ENCODE measurements at regions not wholly inside any gene's neighbourhood (a gene's known extent, or its start where the extent isn't known, plus 50 kb on each side); places are given as distances from the start of the nearest gene placed in this dataset.

- intact Hi-C loops (cut with micrococcal nuclease): no loop called here
Observed at GRCh38 chr6:140627002-140627401, 1252.6 kb upstream of the CITED2 start.

- intact Hi-C loops (cut with micrococcal nuclease): no loop called here
Observed at GRCh38 chr6:140623498-140623897, 1249.0 kb upstream of the CITED2 start.

DNA sequence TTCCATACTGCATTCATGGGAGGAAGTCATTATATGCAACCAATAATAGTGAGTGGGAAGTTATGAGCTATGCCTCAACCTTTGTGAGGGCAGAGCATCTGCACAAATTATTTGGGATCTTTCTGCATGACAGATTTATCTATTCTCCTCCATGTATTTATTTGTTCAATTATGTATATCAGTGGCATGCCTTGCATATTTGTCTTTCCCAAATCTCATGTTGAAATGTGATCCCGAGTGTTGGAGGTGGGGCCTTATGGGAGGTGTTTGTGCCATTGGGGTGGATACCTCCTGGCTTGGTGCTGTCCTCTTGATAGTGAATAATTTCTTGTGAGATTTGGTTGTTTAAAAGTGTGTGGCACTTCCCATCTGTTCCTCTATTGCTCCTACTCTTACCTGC is 1246.0 kb upstream of the CITED2 start:
- intact Hi-C loops (cut with micrococcal nuclease): no loop called here

- intact Hi-C loops (cut with micrococcal nuclease): no loop called here
Observed at GRCh38 chr6:140609956-140610355, 1235.5 kb upstream of the CITED2 start.

- intact Hi-C loops (cut with micrococcal nuclease): no loop called here
Observed at GRCh38 chr6:140609321-140609720, 1234.9 kb upstream of the CITED2 start.

GRCh38 chr6:140604786-140605185 is 1230.3 kb upstream of the CITED2 start:
- intact Hi-C loops (cut with micrococcal nuclease): no loop called here

DNA sequence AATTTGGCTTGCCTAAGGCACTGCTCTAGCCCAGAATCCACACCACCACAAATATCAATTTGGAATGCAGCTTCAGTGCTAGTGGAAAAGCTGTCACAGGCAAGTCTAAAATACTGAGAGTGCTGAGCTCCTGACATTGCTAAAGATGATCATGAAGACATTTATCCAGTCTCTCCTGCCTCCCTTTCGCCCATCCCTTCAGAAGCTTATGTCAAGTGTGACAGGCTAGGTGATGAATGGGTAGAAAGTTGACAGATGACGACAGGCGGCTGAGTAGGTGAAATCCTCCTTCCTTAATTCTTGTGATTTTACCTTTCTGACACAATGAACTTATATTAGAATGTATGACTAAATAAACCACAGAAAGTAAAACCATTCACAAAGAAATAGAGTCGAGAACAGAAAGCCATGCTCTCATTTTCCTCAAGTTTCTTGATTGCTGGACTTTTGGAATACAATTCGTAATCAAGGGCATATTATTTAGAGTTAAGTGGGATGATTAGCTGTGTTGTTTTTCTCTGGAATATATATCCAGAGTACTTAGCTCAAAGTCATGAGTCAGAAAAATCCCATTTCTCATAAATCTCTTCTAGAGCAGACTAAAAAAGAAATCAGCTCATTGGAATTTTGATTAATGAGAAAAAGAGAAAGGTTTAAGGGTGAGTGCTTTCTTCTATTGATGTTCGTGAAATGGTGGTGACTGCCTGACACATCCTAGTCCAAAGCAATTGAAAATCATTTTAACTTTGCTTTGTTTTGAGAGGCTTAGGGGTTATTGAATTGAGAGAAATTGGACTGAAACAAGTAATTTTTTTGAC is 1228.2 kb upstream of the CITED2 start:
- intact Hi-C loops (cut with micrococcal nuclease): no loop called here

DNA sequence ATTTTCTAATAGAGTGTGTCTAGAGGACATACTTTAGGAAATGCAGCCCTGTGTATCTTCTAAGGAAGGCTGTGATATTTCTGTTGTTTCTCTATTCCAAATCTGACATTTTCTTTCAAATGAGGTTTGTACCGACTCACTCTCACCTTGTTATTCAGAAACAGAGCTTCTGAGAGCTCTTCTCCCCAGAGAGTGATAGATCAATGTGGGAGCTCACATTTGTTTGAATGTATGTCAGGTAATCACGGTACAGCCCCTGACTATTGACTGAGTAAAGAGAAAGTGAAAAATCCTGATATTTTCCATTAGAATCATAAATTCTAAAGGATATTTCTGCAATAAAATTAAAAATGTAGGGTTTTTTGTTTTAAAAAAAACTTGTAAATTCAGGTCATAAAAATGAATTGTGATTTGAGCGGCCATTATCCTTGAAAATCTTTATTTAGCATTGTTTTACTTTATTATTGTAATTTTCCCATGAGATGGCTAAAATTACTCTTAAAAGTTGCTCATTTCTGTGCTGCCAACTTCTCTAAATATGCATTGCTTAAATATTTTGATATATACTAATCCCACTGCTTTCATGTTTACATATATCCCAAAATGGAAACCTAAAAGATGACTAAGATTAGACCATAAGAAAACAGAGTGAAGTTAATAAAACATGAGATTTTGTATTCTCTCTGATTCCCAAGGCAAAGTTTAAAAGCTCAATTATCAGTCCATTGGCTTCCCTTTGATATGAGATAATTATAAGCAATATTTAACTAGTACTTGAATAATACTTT is 1226.8 kb upstream of the CITED2 start:
- intact Hi-C loops (cut with micrococcal nuclease): no loop called here

DNA sequence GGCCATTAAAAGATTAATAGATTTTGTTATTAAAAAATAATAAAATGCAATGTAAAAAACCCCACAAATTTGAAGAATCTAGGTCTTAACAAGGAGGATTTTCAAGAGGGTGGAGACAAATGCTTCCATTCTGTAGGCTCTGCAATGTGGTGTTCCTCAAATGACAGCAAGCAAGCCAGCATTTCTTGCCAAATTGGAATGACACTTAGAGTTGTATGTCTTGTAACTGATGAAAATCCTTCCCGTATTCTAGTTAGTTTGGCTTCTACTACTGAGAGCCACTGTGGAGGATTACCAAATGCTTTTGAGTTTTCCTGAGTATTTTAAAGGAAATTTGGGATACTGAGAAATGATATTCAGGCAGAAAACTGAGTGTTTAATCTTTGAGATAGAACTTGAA is 1225.5 kb upstream of the CITED2 start:
- intact Hi-C loops (cut with micrococcal nuclease): no loop called here

- intact Hi-C loops (cut with micrococcal nuclease): no loop called here
Observed at GRCh38 chr6:140597181-140597580, 1222.7 kb upstream of the CITED2 start.

- intact Hi-C loops (cut with micrococcal nuclease): no loop called here
Observed at GRCh38 chr6:140594806-140595128, 1220.3 kb upstream of the CITED2 start.

GRCh38 chr6:140592877-140593276 is 1218.4 kb upstream of the CITED2 start:
- intact Hi-C loops (cut with micrococcal nuclease): no loop called here

- intact Hi-C loops (cut with micrococcal nuclease): no loop called here
Observed at GRCh38 chr6:140590641-140591040, 1216.2 kb upstream of the CITED2 start.

DNA sequence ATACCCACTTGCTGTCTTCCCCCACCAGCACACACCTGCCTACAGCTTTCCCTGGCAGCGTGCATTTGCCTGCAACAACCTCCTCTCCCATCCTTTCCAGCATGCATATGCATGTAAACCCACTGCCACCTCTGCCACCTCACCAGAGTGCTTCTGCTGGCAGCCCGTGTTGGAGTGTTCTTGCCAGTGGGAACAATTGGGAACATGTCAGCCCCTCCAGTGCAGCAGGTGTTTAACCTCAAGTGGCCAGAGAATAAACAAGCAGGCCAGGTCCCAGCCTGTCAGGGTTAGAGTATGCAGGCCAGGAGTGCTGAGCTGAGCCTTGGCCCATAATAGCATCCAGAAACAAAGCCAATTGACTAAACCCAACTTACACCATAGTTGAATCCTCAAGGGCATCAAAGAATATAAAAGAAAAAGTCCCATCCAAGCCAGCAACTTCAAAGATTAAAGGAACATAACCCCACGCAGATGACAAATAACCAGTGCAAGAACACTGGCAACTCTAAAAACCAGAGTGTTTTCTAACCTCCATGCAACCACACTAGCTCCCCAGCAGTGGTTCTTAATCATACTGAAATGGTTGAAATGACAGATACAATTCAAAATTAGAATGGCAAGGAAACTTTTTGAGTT is 1212.1 kb upstream of the CITED2 start:
- intact Hi-C loops (cut with micrococcal nuclease): loop anchor here (5.0 to 10.0 kb wide), 3 partner anchors 221 to 1808 kb away; no protein-coding TSS in a partner anchor

GRCh38 chr6:140581601-140582000 is 1207.2 kb upstream of the CITED2 start:
- intact Hi-C loops (cut with micrococcal nuclease): loop anchor here (5.0 to 10.0 kb wide), 3 partner anchors 903 to 1813 kb away; partner anchors contain the start of gene CITED2

- intact Hi-C loops (cut with micrococcal nuclease): loop anchor here (5.0 to 10.0 kb wide), 3 partner anchors 905 to 1815 kb away; partner anchors contain the start of gene CITED2
Observed at GRCh38 chr6:140579918-140580317, 1205.5 kb upstream of the CITED2 start.

DNA sequence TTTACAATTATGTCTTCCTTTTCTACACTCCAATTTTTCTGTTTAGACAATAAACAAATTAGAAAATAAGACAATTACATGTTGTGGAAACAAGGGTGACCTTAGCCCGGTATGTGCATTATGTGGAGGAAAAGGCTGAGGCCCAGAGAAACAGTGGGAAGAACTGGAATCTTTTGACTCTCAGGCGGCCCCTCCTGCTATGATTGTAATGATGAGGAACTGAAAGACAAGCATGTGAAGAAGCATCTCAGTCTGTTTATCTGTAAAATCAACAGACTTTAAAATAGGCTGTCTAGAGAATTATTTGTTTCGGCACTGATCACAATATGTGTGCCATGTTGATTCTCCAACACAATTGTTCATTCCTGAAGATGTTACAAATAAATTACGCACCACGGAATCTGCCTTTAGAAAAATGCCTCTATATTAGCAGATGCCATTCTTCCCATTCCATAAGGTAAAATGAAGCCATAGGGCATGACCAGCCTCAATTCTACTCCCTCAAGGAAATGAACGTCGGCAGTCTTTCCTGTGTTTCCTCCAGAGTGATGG is 1201.6 kb upstream of the CITED2 start:
- intact Hi-C loops (cut with micrococcal nuclease): no loop called here

DNA sequence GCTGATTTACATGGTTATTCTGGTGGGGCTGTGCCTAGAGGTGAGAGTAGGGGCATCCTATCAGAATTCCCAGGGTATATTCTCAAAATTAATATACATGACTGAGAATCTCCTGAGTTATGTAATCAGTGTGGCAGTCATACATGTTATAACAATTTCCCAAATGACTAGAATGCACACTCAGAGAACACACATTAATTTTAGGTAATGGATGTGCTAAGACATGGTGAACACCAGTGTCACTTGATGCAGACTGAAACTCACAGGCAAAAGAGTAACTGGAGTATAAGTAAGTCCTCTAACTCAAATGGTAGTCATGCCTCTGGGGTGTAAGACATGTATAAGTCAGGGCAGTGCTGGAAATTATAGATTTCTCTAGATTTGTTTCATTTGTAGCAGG is 1198.4 kb upstream of the CITED2 start:
- intact Hi-C loops (cut with micrococcal nuclease): no loop called here

GRCh38 chr6:140572129-140572528 is 1197.7 kb upstream of the CITED2 start:
- intact Hi-C loops (cut with micrococcal nuclease): no loop called here

- intact Hi-C loops (cut with micrococcal nuclease): no loop called here
Observed at GRCh38 chr6:140571145-140571544, 1196.7 kb upstream of the CITED2 start.

DNA sequence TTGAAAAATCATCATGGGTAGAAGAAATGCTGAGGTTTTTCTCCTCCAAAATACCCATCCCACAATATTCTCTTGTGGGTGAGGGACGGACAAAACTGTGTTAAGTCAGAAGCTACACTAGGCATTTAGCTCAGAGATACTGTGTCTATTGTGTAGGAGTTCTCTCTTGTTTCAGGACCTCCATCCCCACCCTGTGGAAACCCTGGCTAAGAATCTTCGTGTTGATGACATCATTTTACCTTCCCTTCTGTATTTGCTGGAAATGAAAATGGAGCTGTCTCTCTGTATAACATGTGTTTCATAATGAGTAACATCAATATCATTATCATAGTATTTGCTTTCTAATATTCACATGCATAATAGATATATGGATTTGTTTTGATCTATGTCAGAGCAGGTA is 1193.0 kb upstream of the CITED2 start:
- intact Hi-C loops (cut with micrococcal nuclease): no loop called here

- intact Hi-C loops (cut with micrococcal nuclease): no loop called here
Observed at GRCh38 chr6:140566781-140567277, 1192.4 kb upstream of the CITED2 start.

Measured in T-helper 2 cell treated with Interferon-gamma antibody and Interleukin-4, amounts not matched to agents 100 ng/mL and 5 ng/mL, for 36 hours (primary cell).